Mesothelial cell of epicardium (in vitro differentiated cells): ENCODE measurements at regions not wholly inside any gene's neighbourhood (a gene's known extent, or its start where the extent isn't known, plus 50 kb on each side); places are given as distances from the start of the nearest gene placed in this dataset.

Source experiments
- DNase-seq, 2 experiments: peaks; one replicate each; pipeline ENCODE4 v3.0.0; 2021; ENCODE audit warnings: low spot score in 2 of 2; ENCODE audit not compliant: unreplicated experiment in 2 of 2
- H3K27ac Mint-ChIP-seq: 2 replicates; pipeline ENCODE4 v1.8.0; 2021; ENCODE audit warnings: mixed read lengths
- H3K27me3 Mint-ChIP-seq: 2 replicates; pipeline ENCODE4 v1.8.0; 2021; ENCODE audit warnings: low read depth, mixed read lengths
- H3K36me3 Mint-ChIP-seq: 2 replicates; pipeline ENCODE4 v1.8.0; 2021; ENCODE audit warnings: mixed read lengths
- H3K4me1 Mint-ChIP-seq: 2 replicates; pipeline ENCODE4 v1.8.0; 2021; ENCODE audit warnings: mixed read lengths
- H3K4me3 Mint-ChIP-seq: 2 replicates; pipeline ENCODE4 v1.8.0; 2021; ENCODE audit warnings: mild to moderate bottlenecking, moderate library complexity, mixed read lengths
- H3K9me3 Mint-ChIP-seq: 2 replicates; pipeline ENCODE4 v1.8.0; 2021; ENCODE audit warnings: mixed read lengths
- TF ChIP-seq, protein P1 (sequence below): fragments of 200-600 bp; sonication (generic); IDR thresholded peaks from one replicate; pipeline ENCODE4 v1.5.0; 2021; ENCODE audit warnings: antibody characterized with exemption; ENCODE audit not compliant: unreplicated experiment

DNA sequence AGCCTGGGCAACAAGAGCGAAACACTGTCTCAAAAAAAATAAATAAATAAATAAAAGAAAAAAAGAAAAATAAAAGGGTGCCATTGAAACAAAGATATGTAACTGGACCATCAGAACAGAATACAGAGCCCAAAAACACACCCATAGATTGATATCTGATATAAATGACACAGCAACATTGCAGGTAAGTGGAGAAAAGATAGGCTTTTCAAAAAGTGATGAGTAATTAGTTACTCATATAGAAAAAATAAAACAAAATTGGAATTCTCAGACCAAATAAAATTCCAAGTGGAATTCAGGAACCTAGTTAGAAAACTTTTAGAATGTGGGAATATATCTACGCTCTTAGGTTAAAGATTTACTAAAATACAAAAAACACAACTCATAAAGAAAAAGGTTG lies 60.6 kb upstream of the CHD6 start:
- H3K27ac Mint-ChIP-seq: no peak overlapping the region
- TF ChIP-seq, protein P1, sequence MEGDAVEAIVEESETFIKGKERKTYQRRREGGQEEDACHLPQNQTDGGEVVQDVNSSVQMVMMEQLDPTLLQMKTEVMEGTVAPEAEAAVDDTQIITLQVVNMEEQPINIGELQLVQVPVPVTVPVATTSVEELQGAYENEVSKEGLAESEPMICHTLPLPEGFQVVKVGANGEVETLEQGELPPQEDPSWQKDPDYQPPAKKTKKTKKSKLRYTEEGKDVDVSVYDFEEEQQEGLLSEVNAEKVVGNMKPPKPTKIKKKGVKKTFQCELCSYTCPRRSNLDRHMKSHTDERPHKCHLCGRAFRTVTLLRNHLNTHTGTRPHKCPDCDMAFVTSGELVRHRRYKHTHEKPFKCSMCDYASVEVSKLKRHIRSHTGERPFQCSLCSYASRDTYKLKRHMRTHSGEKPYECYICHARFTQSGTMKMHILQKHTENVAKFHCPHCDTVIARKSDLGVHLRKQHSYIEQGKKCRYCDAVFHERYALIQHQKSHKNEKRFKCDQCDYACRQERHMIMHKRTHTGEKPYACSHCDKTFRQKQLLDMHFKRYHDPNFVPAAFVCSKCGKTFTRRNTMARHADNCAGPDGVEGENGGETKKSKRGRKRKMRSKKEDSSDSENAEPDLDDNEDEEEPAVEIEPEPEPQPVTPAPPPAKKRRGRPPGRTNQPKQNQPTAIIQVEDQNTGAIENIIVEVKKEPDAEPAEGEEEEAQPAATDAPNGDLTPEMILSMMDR: no peak

DNA sequence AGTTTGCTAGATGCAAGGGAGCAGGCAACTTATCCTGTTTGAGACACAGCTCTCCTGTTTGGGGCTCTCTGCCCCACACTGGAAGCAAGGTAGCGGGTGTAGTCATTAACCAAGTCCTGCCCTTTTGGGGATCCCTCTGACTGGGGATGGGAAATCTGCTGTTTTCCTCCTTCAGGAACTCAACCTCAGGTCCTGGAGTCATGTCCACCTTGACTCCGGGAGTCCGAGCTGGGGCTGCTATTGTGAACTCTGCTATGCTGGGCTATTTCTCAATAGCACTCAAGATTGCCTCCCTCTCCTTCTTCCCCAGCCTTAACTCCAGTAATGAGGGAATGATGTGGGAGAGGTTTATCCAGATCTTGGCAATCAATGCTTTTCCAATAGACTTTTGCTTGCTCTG lies 54.1 kb upstream of the CHD6 start:
- Mint-ChIP-seq H3K4me1 (no peaks in the 10 kb centered on the region), H3K27ac (no peak overlapping the region), H3K36me3 (no peaks in the 10 kb centered on the region), H3K4me3 (no peak overlapping the region), H3K9me3 (no peaks in the 10 kb centered on the region), H3K27me3 (peaks cover 69% of the 10 kb centered on the region)
- DNase-seq: no peak
- TF ChIP-seq, protein P1: no peak

More for the DNA sequence above, 60.6 kb upstream of the CHD6 start:
- DNase-seq: no peak
- H3K9me3 Mint-ChIP-seq: peaks cover 4% of the 10 kb centered on the region
- no peak overlapping the region for H3K4me3 Mint-ChIP-seq
- peaks cover 41% of the 10 kb centered on the region for H3K27me3 Mint-ChIP-seq
- no peaks in the 10 kb centered on the region for H3K4me1 Mint-ChIP-seq
- no peaks in the 10 kb centered on the region for H3K36me3 Mint-ChIP-seq

DNA sequence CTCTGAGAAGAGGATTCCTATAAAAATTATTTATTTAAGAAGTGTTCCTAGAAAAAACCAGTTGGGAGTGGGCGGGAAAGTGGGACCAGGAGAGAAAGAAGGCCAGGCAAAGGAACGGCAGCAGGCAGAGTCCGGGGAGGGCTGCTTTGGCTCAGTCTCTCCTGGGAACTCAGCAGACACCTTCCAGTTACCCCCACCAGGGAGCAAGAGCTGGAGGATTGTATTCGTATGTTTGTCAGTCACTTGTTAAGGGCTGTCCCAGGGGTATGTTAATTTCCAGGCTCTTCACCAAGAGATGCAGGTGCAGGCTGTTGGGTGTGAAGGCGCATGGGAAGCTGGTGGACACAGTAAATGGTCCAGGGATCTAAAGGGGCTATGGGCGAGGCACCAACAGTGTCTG lies 53.0 kb upstream of the CHD6 start:
- TF ChIP-seq, protein P1: no peak
- Mint-ChIP-seq H3K27me3 (peaks cover 61% of the 10 kb centered on the region), H3K9me3 (no peaks in the 10 kb centered on the region), H3K4me3 (no peak overlapping the region), H3K4me1 (no peaks in the 10 kb centered on the region), H3K36me3 (no peaks in the 10 kb centered on the region), H3K27ac (no peak overlapping the region)
- no peak for DNase-seq

DNA sequence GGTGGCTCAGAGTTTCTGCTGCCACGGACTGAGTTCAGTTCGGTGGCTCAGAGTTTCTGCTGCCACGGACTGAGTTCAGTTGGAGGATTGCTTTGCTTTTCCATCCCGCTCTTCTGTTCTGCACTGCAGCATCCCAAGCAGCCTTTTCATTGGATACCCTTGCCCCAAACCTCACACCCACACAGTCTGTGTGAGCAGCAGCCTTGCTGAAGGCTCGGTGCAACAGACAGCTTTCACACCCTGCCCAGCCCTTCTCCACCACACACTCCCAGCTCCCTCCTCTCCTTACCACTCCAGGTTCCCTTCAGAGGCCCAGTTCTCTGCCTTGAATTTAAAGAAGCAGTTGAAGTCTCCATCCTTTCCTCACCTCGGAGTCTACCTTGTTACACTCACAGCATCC lies 52.5 kb upstream of the CHD6 start:
- TF ChIP-seq, protein P1: no peak
- no peak for DNase-seq

DNA sequence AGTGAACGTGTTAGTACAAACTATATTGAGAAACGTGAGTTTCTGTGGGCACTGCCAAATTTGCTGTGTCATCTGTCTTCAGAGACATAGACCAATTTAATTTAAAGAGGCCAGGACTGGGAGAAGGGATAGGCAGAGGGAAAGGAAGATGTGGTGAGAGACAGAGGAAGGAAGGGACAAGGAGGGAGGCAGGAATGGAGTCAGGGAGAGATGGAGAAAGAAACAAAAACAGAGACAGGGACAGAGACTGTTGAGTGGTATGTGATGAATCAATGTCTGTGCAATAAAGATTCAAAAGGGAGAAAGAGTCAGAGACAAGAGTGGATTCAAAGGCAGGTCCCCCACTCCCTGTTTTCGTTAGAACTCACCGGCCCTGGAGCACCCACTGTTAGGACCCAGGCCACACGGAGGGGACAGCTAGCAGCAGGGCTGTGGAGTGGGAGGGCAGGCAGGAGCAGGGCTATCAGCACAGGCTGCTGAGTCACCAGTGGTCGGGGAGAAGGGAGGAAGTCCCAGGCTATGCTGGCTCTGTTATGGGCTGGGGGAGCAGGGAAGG lies 51.6 kb upstream of the CHD6 start:
- Mint-ChIP-seq H3K27me3 (peaks cover 48% of the 10 kb centered on the region), H3K4me3 (no peak overlapping the region), H3K4me1 (no peaks in the 10 kb centered on the region), H3K9me3 (no peaks in the 10 kb centered on the region), H3K27ac (no peak overlapping the region), H3K36me3 (no peaks in the 10 kb centered on the region)
- TF ChIP-seq, protein P1: no peak
- DNase-seq: no peak

More for the DNA sequence above, 52.5 kb upstream of the CHD6 start:
- peaks cover 56% of the 10 kb centered on the region for H3K27me3 Mint-ChIP-seq
- H3K27ac Mint-ChIP-seq: no peak overlapping the region
- H3K9me3 Mint-ChIP-seq: no peaks in the 10 kb centered on the region
- no peak overlapping the region for H3K4me3 Mint-ChIP-seq
- H3K4me1 Mint-ChIP-seq: no peaks in the 10 kb centered on the region
- H3K36me3 Mint-ChIP-seq: no peaks in the 10 kb centered on the region
